SK-N-SH (cell line): ENCODE measurements at regions not wholly inside any gene's neighbourhood (a gene's known extent, or its start where the extent isn't known, plus 50 kb on each side); places are given as distances from the start of the nearest gene placed in this dataset.

Experiments used
- CTCF ChIA-PET: fragments of 300-600, 350-600 bp; formaldehyde crosslinking; extraction: SDS; loops from one replicate; lab custom pipeline; 2021; lab: Yijun Ruan, JAX
- POLR2A ChIA-PET: fragments of 350-600 bp; sonication (Branson Sonifier 250); formaldehyde crosslinking; extraction: SDS; loops from one replicate; lab custom pipeline; 2020; ENCODE audit warnings: antibody characterized with exemption, inconsistent platforms; lab: Yijun Ruan, JAX
- DNase-seq: peaks from one replicate; pipeline ENCODE4 v3.0.0; 2012
- H2AFZ ChIP-seq: fragments of 200-600 bp; sonication (generic); 2 replicates; pipeline ENCODE4 v1.8.1; 2016; ENCODE audit warnings: antibody characterized with exemption, mild to moderate bottlenecking, low read depth
- H3F3A ChIP-seq: fragments of 200-600 bp; sonication (generic); replicated peaks from 2 replicates; pipeline ENCODE3; 2016; ENCODE audit warnings: antibody characterized with exemption, mild to moderate bottlenecking; ENCODE audit not compliant: insufficient read depth
- H3K27ac ChIP-seq, 2 experiments: fragments of 200-500 bp in 1 of 2; fragments of 200-600 bp in 1 of 2; sonication (Bioruptor generic) in 1 of 2; sonication (generic), shearing (Covaris generic) in 1 of 2; 2 replicates each; pipeline versions ENCODE4 v1.5.1 to v1.6.1; 2014 to 2016; ENCODE audit warnings: low read depth in 2 of 2, inconsistent platforms in 1 of 2, low read length in 1 of 2, mild to moderate bottlenecking in 1 of 2, mixed read lengths in 1 of 2
- H3K27me3 ChIP-seq: fragments of 200-600 bp; sonication (generic), shearing (Covaris generic); 2 replicates; pipeline ENCODE4 v1.6.1; 2016; ENCODE audit warnings: mixed run types; ENCODE audit not compliant: insufficient read depth
- H3K36me3 ChIP-seq, 2 experiments: fragments of 200-500 bp in 1 of 2; fragments of 200-600 bp in 1 of 2; sonication (Bioruptor generic) in 1 of 2; sonication (generic) in 1 of 2; replicated peaks in 1 of 2; 2 replicates each; pipeline versions ENCODE3 to v1.5.1; 2014 to 2016; ENCODE audit warnings: low read length in 1 of 2, mild to moderate bottlenecking in 1 of 2; ENCODE audit not compliant: insufficient read depth in 2 of 2, control insufficient read depth in 1 of 2
- H3K4me1 ChIP-seq, 2 experiments: fragments of 200-500 bp in 1 of 2; fragments of 200-600 bp in 1 of 2; sonication (Bioruptor generic) in 1 of 2; sonication (generic), shearing (Covaris generic) in 1 of 2; 2 replicates each; pipeline versions ENCODE4 v1.5.1 to v1.6.1; 2014 to 2016; ENCODE audit warnings: low read depth in 1 of 2, low read length in 1 of 2, mixed run types in 1 of 2; ENCODE audit not compliant: insufficient read depth in 2 of 2, control insufficient read depth in 1 of 2
- H3K4me2 ChIP-seq: fragments of 200-600 bp; sonication (generic), shearing (Covaris generic); 2 replicates; pipeline ENCODE4 v1.6.1; 2017; ENCODE audit warnings: mixed run types
- H3K4me3 ChIP-seq, 2 experiments: fragments of 200-500 bp in 1 of 2; fragments of 200-600 bp in 1 of 2; sonication (Bioruptor generic) in 1 of 2; sonication (generic), shearing (Covaris generic) in 1 of 2; 2 replicates each; pipeline versions ENCODE4 v1.5.1 to v1.8.1; 2014 to 2016; ENCODE audit warnings: low read depth in 2 of 2, inconsistent platforms in 1 of 2, low read length in 1 of 2, mild to moderate bottlenecking in 1 of 2, mixed read lengths in 1 of 2, moderate library complexity in 1 of 2
- H3K79me2 ChIP-seq: fragments of 200-600 bp; sonication (generic); 2 replicates; pipeline ENCODE4 v1.8.1; 2017; ENCODE audit warnings: mild to moderate bottlenecking; ENCODE audit not compliant: insufficient read depth
- H3K9ac ChIP-seq: fragments of 200-600 bp; sonication (generic); 2 replicates; pipeline ENCODE4 v1.6.1; 2017; ENCODE audit warnings: mixed run types
- H3K9me2 ChIP-seq: fragments of 200-600 bp; sonication (generic); 2 replicates; pipeline ENCODE4 v1.6.1; 2017; ENCODE audit warnings: mixed run types
- H3K9me3 ChIP-seq: fragments of 200-600 bp; sonication (generic); 2 replicates; pipeline ENCODE4 v1.6.1; 2017; ENCODE audit warnings: mixed run types, mild to moderate bottlenecking, moderate library complexity
- H4K20me1 ChIP-seq: fragments of 200-600 bp; sonication (generic); 2 replicates; pipeline ENCODE4 v1.6.1; 2017; ENCODE audit warnings: mild to moderate bottlenecking, mixed run types; ENCODE audit not compliant: insufficient read depth
- CHD2 ChIP-seq: fragments of 150-350 bp; IDR thresholded peaks from 2 replicates; pipeline ENCODE4 v1.6.1; 2018; ENCODE audit warnings: low read length; ENCODE audit not compliant: partially characterized antibody
- EP300 ChIP-seq, 2 experiments: IDR thresholded peaks; 2 replicates each; pipeline versions ENCODE4 v1.4.0 to v1.6.1; 2012; ENCODE audit warnings: borderline replicate concordance in 1 of 2, low read depth in 1 of 2, low read length in 1 of 2
- EZH2phosphoT487 ChIP-seq: fragments of 200-600 bp; sonication (generic); IDR thresholded peaks from 2 replicates; pipeline ENCODE4 v1.6.1; 2017; ENCODE audit warnings: low read depth, mixed run types, mild to moderate bottlenecking, antibody characterized with exemption, moderate library complexity, borderline replicate concordance
- FOSL2 ChIP-seq: IDR thresholded peaks from 2 replicates; pipeline ENCODE4 v1.4.0; 2012; ENCODE audit warnings: low read depth, mild to moderate bottlenecking, moderate library complexity, borderline replicate concordance
- GABPA ChIP-seq: IDR thresholded peaks from 2 replicates; pipeline ENCODE4 v1.4.0; 2012; ENCODE audit warnings: low read depth, mild to moderate bottlenecking
- GATA2 ChIP-seq: sonication (generic); formaldehyde crosslinking; IDR thresholded peaks from 2 replicates; pipeline ENCODE4 v1.5.0; 2020; ENCODE audit warnings: mild to moderate bottlenecking, missing genetic modification reagents
- MAX ChIP-seq: IDR thresholded peaks from 2 replicates; pipeline ENCODE4 v1.4.0; 2012; ENCODE audit warnings: low read depth
- MEF2A ChIP-seq: IDR thresholded peaks from 2 replicates; pipeline ENCODE4 v1.4.0; 2012; ENCODE audit warnings: low read depth, borderline replicate concordance
- NFIC ChIP-seq: IDR thresholded peaks from 2 replicates; pipeline ENCODE4 v1.4.0; 2012; ENCODE audit warnings: borderline replicate concordance
- NRF1 ChIP-seq: IDR thresholded peaks from 2 replicates; pipeline ENCODE4 v1.6.1; 2012; ENCODE audit warnings: low read depth, mild to moderate bottlenecking, low read length
- POLR2AphosphoS5 ChIP-seq: IDR thresholded peaks from 2 replicates; pipeline ENCODE4 v1.6.1; 2012; ENCODE audit warnings: low read depth, low read length
- RAD21 ChIP-seq: IDR thresholded peaks from 2 replicates; pipeline ENCODE4 v1.6.1; 2012; ENCODE audit warnings: mild to moderate bottlenecking, low read length
- RCOR1 ChIP-seq: fragments of 150-350 bp; IDR thresholded peaks from 2 replicates; pipeline ENCODE4 v1.6.1; 2017; ENCODE audit warnings: antibody characterized with exemption, low read length
- SIN3A ChIP-seq: IDR thresholded peaks from 2 replicates; pipeline ENCODE4 v1.6.1; 2012; ENCODE audit warnings: low read depth, mild to moderate bottlenecking, low read length, moderate library complexity, borderline replicate concordance
- SMC3 ChIP-seq: IDR thresholded peaks from 2 replicates; pipeline ENCODE4 v1.6.1; 2012; ENCODE audit warnings: low read depth, low read length, improper control_type of control experiment
- TCF12 ChIP-seq: IDR thresholded peaks from 2 replicates; pipeline ENCODE4 v1.4.0; 2012
- USF2 ChIP-seq: fragments of 150-350 bp; IDR thresholded peaks from 2 replicates; pipeline ENCODE4 v1.6.1; 2017; ENCODE audit warnings: antibody characterized with exemption, low read length, low read depth, borderline replicate concordance
- ZBTB33 ChIP-seq: IDR thresholded peaks from 2 replicates; pipeline ENCODE4 v1.4.0; 2012; ENCODE audit warnings: low read depth, borderline replicate concordance
- WGBS: methylation state at CpG from one replicate; pipeline ENCODE4 v1.1.6; 2017; ENCODE audit warnings: low lambda C conversion rate; 5-methylcytosine and 5-hydroxymethylcytosine counted together
- TF ChIP-seq, protein P1 (sequence below): IDR thresholded peaks from 2 replicates; pipeline ENCODE4 v1.6.1; 2012; ENCODE audit warnings: mild to moderate bottlenecking, low read depth, low read length, moderate library complexity

DNA sequence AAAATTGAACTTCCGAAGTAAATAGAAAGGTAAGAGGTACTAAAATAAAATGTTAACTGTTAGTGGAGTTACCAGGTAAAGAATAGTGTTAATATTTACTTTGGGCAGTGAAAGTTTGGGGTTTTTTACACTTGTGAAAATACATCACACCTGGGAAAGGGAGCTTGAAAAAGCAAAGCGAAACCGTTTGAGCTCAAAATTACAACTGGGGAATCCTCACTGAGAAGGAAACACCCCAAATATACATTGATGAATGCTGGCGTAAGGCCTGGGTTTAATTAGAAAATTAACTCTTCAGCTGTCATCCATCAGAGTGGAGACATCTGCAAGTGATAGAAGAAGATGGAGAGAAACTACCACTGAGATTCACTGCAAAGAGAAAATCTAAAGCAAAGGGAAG lies 1153.0 kb downstream of the SLITRK5 start:
- H3K4me1 ChIP-seq = no peaks in the 10 kb centered on the region
- no peak for TF ChIP-seq SMC3
- no peak for TF ChIP-seq ZBTB33
- TF ChIP-seq EZH2phosphoT487 = no peak
- TF ChIP-seq MEF2A = no peak
- TF ChIP-seq TCF12 = no peak
- no peak for TF ChIP-seq GATA2 (CRISPR knock-in tag)
- no peak for TF ChIP-seq EP300 (IDR thresholded peaks at IDR 0.05; ENCODE audit: borderline replicate concordance in 1 of 2, low read depth in 1 of 2, low read length in 1 of 2)
- TF ChIP-seq FOSL2 = no peak
- TF ChIP-seq CHD2 = no peak
- no peak for TF ChIP-seq USF2
- TF ChIP-seq NFIC = no peak
- no peak for TF ChIP-seq RAD21
- TF ChIP-seq SIN3A = no peak
- TF ChIP-seq NRF1 = no peak
- TF ChIP-seq GABPA = no peak
- no peaks in the 10 kb centered on the region for H4K20me1 ChIP-seq
- H3K4me3 ChIP-seq = no peak overlapping the region
- H3K9me2 ChIP-seq = no peaks in the 10 kb centered on the region
- H3K4me2 ChIP-seq = no peak overlapping the region
- H2AFZ ChIP-seq = no peak overlapping the region
- H3K27ac ChIP-seq = no peak overlapping the region
- DNase-seq = no peak
- no peaks in the 10 kb centered on the region for H3K36me3 ChIP-seq
- H3K9ac ChIP-seq = no peak overlapping the region
- H3K27me3 ChIP-seq = no peaks in the 10 kb centered on the region
- 51% methylated on average over 4 of the region's 4 CpGs for WGBS
- H3K9me3 ChIP-seq = no peaks in the 10 kb centered on the region
- no peaks in the 10 kb centered on the region for H3F3A ChIP-seq
- ChIA-PET POLR2A (no interaction called here), CTCF (interaction anchor here (1.0 kb wide), 1 partner anchor 9 kb away, joined by 4 read pairs; no protein-coding TSS in a partner anchor)
- H3K79me2 ChIP-seq = no peaks in the 10 kb centered on the region

- no peak for DNase-seq
- H3F3A ChIP-seq = no peaks in the 10 kb centered on the region
- H2AFZ ChIP-seq = no peak overlapping the region
- ChIA-PET CTCF (interaction anchor here (0.9 kb wide), 1 partner anchor 54 kb away, joined by 3 read pairs; no protein-coding TSS in a partner anchor), POLR2A (no interaction called here)
- WGBS = 70% methylated on average over 3 of the region's 3 CpGs
- no peaks in the 10 kb centered on the region for H3K36me3 ChIP-seq
- H3K27me3 ChIP-seq = no peaks in the 10 kb centered on the region
- no peak overlapping the region for H3K27ac ChIP-seq
- H3K4me3 ChIP-seq = no peak overlapping the region
- no peaks in the 10 kb centered on the region for H3K79me2 ChIP-seq
- no peak overlapping the region for H3K4me2 ChIP-seq
- H3K9me3 ChIP-seq = no peaks in the 10 kb centered on the region
- no peaks in the 10 kb centered on the region for H4K20me1 ChIP-seq
- no peaks in the 10 kb centered on the region for H3K4me1 ChIP-seq
- no peaks in the 10 kb centered on the region for H3K9me2 ChIP-seq
- H3K9ac ChIP-seq = no peak overlapping the region
- no peak for TF ChIP-seq TCF12
- TF ChIP-seq RCOR1 = no peak
- no peak for TF ChIP-seq NFIC
- no peak for TF ChIP-seq SIN3A
- no peak for TF ChIP-seq NRF1
- TF ChIP-seq, protein P1, sequence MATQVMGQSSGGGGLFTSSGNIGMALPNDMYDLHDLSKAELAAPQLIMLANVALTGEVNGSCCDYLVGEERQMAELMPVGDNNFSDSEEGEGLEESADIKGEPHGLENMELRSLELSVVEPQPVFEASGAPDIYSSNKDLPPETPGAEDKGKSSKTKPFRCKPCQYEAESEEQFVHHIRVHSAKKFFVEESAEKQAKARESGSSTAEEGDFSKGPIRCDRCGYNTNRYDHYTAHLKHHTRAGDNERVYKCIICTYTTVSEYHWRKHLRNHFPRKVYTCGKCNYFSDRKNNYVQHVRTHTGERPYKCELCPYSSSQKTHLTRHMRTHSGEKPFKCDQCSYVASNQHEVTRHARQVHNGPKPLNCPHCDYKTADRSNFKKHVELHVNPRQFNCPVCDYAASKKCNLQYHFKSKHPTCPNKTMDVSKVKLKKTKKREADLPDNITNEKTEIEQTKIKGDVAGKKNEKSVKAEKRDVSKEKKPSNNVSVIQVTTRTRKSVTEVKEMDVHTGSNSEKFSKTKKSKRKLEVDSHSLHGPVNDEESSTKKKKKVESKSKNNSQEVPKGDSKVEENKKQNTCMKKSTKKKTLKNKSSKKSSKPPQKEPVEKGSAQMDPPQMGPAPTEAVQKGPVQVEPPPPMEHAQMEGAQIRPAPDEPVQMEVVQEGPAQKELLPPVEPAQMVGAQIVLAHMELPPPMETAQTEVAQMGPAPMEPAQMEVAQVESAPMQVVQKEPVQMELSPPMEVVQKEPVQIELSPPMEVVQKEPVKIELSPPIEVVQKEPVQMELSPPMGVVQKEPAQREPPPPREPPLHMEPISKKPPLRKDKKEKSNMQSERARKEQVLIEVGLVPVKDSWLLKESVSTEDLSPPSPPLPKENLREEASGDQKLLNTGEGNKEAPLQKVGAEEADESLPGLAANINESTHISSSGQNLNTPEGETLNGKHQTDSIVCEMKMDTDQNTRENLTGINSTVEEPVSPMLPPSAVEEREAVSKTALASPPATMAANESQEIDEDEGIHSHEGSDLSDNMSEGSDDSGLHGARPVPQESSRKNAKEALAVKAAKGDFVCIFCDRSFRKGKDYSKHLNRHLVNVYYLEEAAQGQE = no peak
- no peak for TF ChIP-seq POLR2AphosphoS5
- no peak for TF ChIP-seq USF2
- TF ChIP-seq MAX = no peak
- no peak for TF ChIP-seq EP300 (IDR thresholded peaks at IDR 0.05; ENCODE audit: borderline replicate concordance in 1 of 2, low read depth in 1 of 2, low read length in 1 of 2)
These were observed 1168.9 kb downstream of the SLITRK5 start for GRCh38 chr13:88840085-88840484.
